ENCODE measurements at regions not wholly inside any gene's neighbourhood (a gene's known extent, or its start where the extent isn't known, plus 50 kb on each side); places are given as distances from the start of the nearest gene placed in this dataset.

DNA sequence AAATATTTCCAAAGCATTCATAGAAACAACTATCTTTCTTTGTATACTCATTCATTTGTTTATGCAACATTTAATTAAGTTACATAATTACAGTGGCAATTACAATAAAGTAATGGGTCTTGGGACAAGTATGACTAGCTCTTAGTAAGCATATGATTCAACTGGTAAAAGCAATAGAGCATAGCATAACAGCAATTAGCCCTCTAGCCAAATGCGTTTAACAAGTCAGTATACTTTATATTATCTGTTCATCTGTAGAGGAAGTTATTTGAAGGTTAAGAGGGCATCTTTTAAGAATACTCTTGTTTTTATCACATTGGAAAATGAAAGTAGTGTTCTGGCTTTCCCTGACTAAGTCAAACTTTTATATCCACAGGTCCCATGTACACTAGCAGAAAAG, 198.1 kb upstream of the UGT8 start:
- no TSS peak for BruUV-seq (replicated peaks)
- ChIA-PET CTCF (no interaction called here), POLR2A (ENCODE audit: low non-redundant PET) (no interaction called here)
- no peak overlapping the region for H3K4me3 ChIP-seq (ENCODE audit: low read depth, low read length, poor library complexity, severe bottlenecking)
- no peaks in the 10 kb centered on the region for H3K9me3 ChIP-seq (ENCODE audit: low read depth, low read length, poor library complexity, severe bottlenecking)
- no peaks in the 10 kb centered on the region for H3K4me1 ChIP-seq (ENCODE audit: insufficient read depth, low read length, poor library complexity, severe bottlenecking)
- H3K27me3 ChIP-seq (replicated peaks; ENCODE audit: insufficient read depth, low read depth, low read length, poor library complexity) = no peaks in the 10 kb centered on the region
- no peak for DNase-seq (ENCODE audit: low spot score)
- no peak overlapping the region for H3K27ac ChIP-seq (ENCODE audit: low read depth, low read length, poor library complexity, severe bottlenecking)
- H3K36me3 ChIP-seq (ENCODE audit: insufficient read depth, low read length, poor library complexity, severe bottlenecking) = no peaks in the 10 kb centered on the region
- TF ChIP-seq, protein P1, sequence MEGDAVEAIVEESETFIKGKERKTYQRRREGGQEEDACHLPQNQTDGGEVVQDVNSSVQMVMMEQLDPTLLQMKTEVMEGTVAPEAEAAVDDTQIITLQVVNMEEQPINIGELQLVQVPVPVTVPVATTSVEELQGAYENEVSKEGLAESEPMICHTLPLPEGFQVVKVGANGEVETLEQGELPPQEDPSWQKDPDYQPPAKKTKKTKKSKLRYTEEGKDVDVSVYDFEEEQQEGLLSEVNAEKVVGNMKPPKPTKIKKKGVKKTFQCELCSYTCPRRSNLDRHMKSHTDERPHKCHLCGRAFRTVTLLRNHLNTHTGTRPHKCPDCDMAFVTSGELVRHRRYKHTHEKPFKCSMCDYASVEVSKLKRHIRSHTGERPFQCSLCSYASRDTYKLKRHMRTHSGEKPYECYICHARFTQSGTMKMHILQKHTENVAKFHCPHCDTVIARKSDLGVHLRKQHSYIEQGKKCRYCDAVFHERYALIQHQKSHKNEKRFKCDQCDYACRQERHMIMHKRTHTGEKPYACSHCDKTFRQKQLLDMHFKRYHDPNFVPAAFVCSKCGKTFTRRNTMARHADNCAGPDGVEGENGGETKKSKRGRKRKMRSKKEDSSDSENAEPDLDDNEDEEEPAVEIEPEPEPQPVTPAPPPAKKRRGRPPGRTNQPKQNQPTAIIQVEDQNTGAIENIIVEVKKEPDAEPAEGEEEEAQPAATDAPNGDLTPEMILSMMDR (conservative IDR thresholded peaks at IDR 0.05; ENCODE audit: low read depth, low read length) = no peak
- TF ChIP-seq EZH2 (IDR thresholded peaks at IDR 0.05; ENCODE audit: borderline replicate concordance, low read depth, low read length, poor library complexity, severe bottlenecking) = no peak
- intact Hi-C loops (cut with micrococcal nuclease; ENCODE audit: unreplicated experiment) = no loop called here

DNA sequence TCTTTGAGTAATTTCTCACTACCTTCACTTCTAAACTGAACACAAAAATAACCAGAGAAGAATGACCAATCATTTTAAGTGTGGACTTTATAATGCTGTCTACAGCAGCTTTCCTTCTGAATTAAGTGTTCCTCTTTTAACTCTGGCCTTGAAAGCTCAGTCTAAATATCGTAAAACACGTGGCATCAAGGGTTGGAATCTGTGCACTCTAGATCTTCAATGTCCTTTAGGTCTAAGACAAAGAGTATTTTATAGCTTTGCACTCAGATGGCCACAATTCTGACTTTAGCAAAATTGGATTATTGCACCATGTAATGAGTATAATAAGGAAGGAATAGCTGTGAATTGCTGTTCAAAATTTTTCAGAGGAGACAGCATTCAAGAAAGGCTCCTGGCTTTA, 197.1 kb upstream of the UGT8 start:
- Histone ChIP-seq H3K4me3 (ENCODE audit: low read depth, low read length, poor library complexity, severe bottlenecking) (no peak overlapping the region), H3K27ac (ENCODE audit: low read depth, low read length, poor library complexity, severe bottlenecking) (no peak overlapping the region), H3K27me3 (replicated peaks; ENCODE audit: insufficient read depth, low read depth, low read length, poor library complexity) (no peaks in the 10 kb centered on the region), H3K9me3 (ENCODE audit: low read depth, low read length, poor library complexity, severe bottlenecking) (no peaks in the 10 kb centered on the region), H3K4me1 (ENCODE audit: insufficient read depth, low read length, poor library complexity, severe bottlenecking) (no peaks in the 10 kb centered on the region), H3K36me3 (ENCODE audit: insufficient read depth, low read length, poor library complexity, severe bottlenecking) (no peaks in the 10 kb centered on the region)
- intact Hi-C loops (cut with micrococcal nuclease; ENCODE audit: unreplicated experiment) = no loop called here
- BruUV-seq (replicated peaks) = no TSS peak
- DNase-seq (ENCODE audit: low spot score) = no peak
- POLR2A ChIA-PET (ENCODE audit: low non-redundant PET) = no interaction called here
- TF ChIP-seq, protein P1 (conservative IDR thresholded peaks at IDR 0.05; ENCODE audit: low read depth, low read length) = no peak
- no peak for TF ChIP-seq EZH2 (IDR thresholded peaks at IDR 0.05; ENCODE audit: borderline replicate concordance, low read depth, low read length, poor library complexity, severe bottlenecking)
- CTCF ChIA-PET = no interaction called here

DNA sequence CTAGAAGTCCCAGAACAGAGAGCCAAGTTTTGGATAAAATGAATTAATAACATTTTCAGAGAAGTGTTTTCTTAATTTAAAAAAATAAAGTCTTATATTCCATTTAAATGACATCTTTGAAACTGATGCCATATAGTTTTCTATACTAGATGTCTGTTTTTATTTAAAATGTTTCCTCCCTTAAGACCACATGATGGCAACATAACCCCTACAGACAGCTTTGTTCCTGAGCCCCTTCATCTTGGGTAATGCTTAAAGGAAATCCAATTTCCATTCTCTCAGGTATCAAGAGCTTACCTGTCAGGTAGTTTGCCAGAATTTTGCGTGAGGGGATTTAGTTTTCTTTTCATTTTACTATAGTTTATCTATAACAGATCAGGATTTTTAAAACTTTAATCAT, 181.4 kb upstream of the UGT8 start:
- H3K9me3 ChIP-seq (ENCODE audit: low read depth, low read length, poor library complexity, severe bottlenecking) = no peaks in the 10 kb centered on the region
- H3K27me3 ChIP-seq (replicated peaks; ENCODE audit: insufficient read depth, low read depth, low read length, poor library complexity) = no peaks in the 10 kb centered on the region
- ChIA-PET CTCF (interaction anchor here (1.5 kb wide), 1 partner anchor 242 kb away, joined by 4 read pairs; no protein-coding TSS in a partner anchor), POLR2A (ENCODE audit: low non-redundant PET) (no interaction called here)
- BruUV-seq (replicated peaks) = no TSS peak
- intact Hi-C loops (cut with micrococcal nuclease; ENCODE audit: unreplicated experiment) = no loop called here
- H3K4me3 ChIP-seq (ENCODE audit: low read depth, low read length, poor library complexity, severe bottlenecking) = no peak overlapping the region
- H3K27ac ChIP-seq (ENCODE audit: low read depth, low read length, poor library complexity, severe bottlenecking) = no peak overlapping the region
- DNase-seq (ENCODE audit: low spot score) = peak; percentile 14
- no peak for TF ChIP-seq EZH2 (IDR thresholded peaks at IDR 0.05; ENCODE audit: borderline replicate concordance, low read depth, low read length, poor library complexity, severe bottlenecking)
- TF ChIP-seq, protein P1 (conservative IDR thresholded peaks at IDR 0.05; ENCODE audit: low read depth, low read length) = peak; percentile 29; the same call in 1 of the 2 replicates
- H3K4me1 ChIP-seq (ENCODE audit: insufficient read depth, low read length, poor library complexity, severe bottlenecking) = no peaks in the 10 kb centered on the region
- no peaks in the 10 kb centered on the region for H3K36me3 ChIP-seq (ENCODE audit: insufficient read depth, low read length, poor library complexity, severe bottlenecking)
